ENCODE measurements at regions not wholly inside any gene's neighbourhood (a gene's known extent, or its start where the extent isn't known, plus 50 kb on each side); places are given as distances from the start of the nearest gene placed in this dataset.

DNA sequence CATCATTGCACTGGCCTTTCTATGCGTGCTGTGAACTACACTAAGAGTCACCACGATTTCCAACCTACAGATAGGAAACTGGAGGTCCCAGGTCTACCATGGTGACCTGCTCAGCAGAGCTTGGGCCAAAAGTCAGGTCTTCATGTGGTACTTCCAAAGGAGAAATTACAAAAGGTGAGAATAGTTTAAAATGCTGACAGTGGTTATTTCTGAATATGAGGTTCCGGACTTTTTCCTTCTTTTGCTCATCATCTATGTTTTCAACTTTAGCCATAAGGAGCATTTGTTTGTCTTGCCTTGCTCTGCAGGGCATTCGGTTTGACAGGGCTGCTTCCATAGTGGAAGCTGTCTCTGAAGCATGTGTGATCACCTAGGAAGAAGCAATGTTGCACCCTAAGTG is 282.1 kb upstream of the IRX1 start:
- TF ChIP-seq, protein P1, sequence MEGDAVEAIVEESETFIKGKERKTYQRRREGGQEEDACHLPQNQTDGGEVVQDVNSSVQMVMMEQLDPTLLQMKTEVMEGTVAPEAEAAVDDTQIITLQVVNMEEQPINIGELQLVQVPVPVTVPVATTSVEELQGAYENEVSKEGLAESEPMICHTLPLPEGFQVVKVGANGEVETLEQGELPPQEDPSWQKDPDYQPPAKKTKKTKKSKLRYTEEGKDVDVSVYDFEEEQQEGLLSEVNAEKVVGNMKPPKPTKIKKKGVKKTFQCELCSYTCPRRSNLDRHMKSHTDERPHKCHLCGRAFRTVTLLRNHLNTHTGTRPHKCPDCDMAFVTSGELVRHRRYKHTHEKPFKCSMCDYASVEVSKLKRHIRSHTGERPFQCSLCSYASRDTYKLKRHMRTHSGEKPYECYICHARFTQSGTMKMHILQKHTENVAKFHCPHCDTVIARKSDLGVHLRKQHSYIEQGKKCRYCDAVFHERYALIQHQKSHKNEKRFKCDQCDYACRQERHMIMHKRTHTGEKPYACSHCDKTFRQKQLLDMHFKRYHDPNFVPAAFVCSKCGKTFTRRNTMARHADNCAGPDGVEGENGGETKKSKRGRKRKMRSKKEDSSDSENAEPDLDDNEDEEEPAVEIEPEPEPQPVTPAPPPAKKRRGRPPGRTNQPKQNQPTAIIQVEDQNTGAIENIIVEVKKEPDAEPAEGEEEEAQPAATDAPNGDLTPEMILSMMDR (IDR thresholded peaks at IDR 0.05), result no peak
- no peak for TF ChIP-seq FOXK1 (CRISPR knock-in tag; IDR thresholded peaks at IDR 0.05)
- no peak for TF ChIP-seq CBFB (CRISPR knock-in tag; IDR thresholded peaks at IDR 0.05; ENCODE audit: low read depth)
- no peak for TF ChIP-seq NFYB (CRISPR knock-in tag; conservative IDR thresholded peaks at IDR 0.05; ENCODE audit: low read depth)
- TF ChIP-seq MYBL2 (CRISPR knock-in tag; IDR thresholded peaks at IDR 0.05), result no peak
- TF ChIP-seq CREB1 (CRISPR knock-in tag; IDR thresholded peaks at IDR 0.05), result no peak
- no peak for TF ChIP-seq CREM (CRISPR knock-in tag; IDR thresholded peaks at IDR 0.05)
- TF ChIP-seq, protein P2, sequence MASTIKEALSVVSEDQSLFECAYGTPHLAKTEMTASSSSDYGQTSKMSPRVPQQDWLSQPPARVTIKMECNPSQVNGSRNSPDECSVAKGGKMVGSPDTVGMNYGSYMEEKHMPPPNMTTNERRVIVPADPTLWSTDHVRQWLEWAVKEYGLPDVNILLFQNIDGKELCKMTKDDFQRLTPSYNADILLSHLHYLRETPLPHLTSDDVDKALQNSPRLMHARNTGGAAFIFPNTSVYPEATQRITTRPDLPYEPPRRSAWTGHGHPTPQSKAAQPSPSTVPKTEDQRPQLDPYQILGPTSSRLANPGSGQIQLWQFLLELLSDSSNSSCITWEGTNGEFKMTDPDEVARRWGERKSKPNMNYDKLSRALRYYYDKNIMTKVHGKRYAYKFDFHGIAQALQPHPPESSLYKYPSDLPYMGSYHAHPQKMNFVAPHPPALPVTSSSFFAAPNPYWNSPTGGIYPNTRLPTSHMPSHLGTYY (CRISPR knock-in tag; IDR thresholded peaks at IDR 0.05), result no peak
- no peak for TF ChIP-seq ZNF263 (CRISPR knock-in tag; IDR thresholded peaks at IDR 0.05; ENCODE audit: low read depth)
- no peak for TF ChIP-seq SMAD3 (CRISPR knock-in tag; IDR thresholded peaks at IDR 0.05; ENCODE audit: borderline replicate concordance)
- TF ChIP-seq ZNF232 (CRISPR knock-in tag; IDR thresholded peaks at IDR 0.05), result no peak

Data from WTC11 (cell line).